ENCODE measurements at regions not wholly inside any gene's neighbourhood (a gene's known extent, or its start where the extent isn't known, plus 50 kb on each side); places are given as distances from the start of the nearest gene placed in this dataset.

GRCh38 chr6:153595903-153596302 lies 443.1 kb upstream of the OPRM1 start:
- no peaks in the 10 kb centered on the region for H3K36me3 ChIP-seq
- no peak for DNase-seq
- no peaks in the 10 kb centered on the region for H3K27me3 ChIP-seq (ENCODE audit: insufficient read depth, low read depth, severe bottlenecking)
- H3K9me3 ChIP-seq (ENCODE audit: severe bottlenecking) = no peaks in the 10 kb centered on the region
- TF ChIP-seq CTCF (IDR thresholded peaks at IDR 0.05; ENCODE audit: low read depth, low read length) = no peak
- H3K27ac ChIP-seq = no peak overlapping the region
- H3K4me3 ChIP-seq (ENCODE audit: low read depth, low read length) = no peak overlapping the region

- no peaks in the 10 kb centered on the region for H3K36me3 ChIP-seq
- TF ChIP-seq CTCF (IDR thresholded peaks at IDR 0.05; ENCODE audit: low read depth, low read length) = no peak
- no peak overlapping the region for H3K27ac ChIP-seq
- no peaks in the 10 kb centered on the region for H3K27me3 ChIP-seq (ENCODE audit: insufficient read depth, low read depth, severe bottlenecking)
- no peak for DNase-seq
- H3K4me3 ChIP-seq (ENCODE audit: low read depth, low read length) = no peak overlapping the region
- H3K9me3 ChIP-seq (ENCODE audit: severe bottlenecking) = no peaks in the 10 kb centered on the region
Observed at GRCh38 chr6:153594871-153595270, 444.2 kb upstream of the OPRM1 start.

- H3K27ac ChIP-seq = no peak overlapping the region
- no peaks in the 10 kb centered on the region for H3K27me3 ChIP-seq (ENCODE audit: insufficient read depth, low read depth, severe bottlenecking)
- no peak for TF ChIP-seq CTCF (IDR thresholded peaks at IDR 0.05; ENCODE audit: low read depth, low read length)
- no peak overlapping the region for H3K4me3 ChIP-seq (ENCODE audit: low read depth, low read length)
- H3K9me3 ChIP-seq (ENCODE audit: severe bottlenecking) = no peaks in the 10 kb centered on the region
- DNase-seq = no peak
- no peaks in the 10 kb centered on the region for H3K36me3 ChIP-seq
Observed at GRCh38 chr6:153591159-153591558, 447.9 kb upstream of the OPRM1 start.

- DNase-seq = no peak
- H3K27ac ChIP-seq = no peak overlapping the region
- H3K27me3 ChIP-seq (ENCODE audit: insufficient read depth, low read depth, severe bottlenecking) = no peaks in the 10 kb centered on the region
Observed at GRCh38 chr6:153590411-153590810, 448.6 kb upstream of the OPRM1 start.

GRCh38 chr6:153588330-153588729 lies 450.7 kb upstream of the OPRM1 start:
- Histone ChIP-seq H3K4me3 (ENCODE audit: low read depth, low read length) (no peak overlapping the region), H3K36me3 (no peaks in the 10 kb centered on the region), H3K27ac (no peak overlapping the region), H3K27me3 (ENCODE audit: insufficient read depth, low read depth, severe bottlenecking) (no peaks in the 10 kb centered on the region), H3K9me3 (ENCODE audit: severe bottlenecking) (no peaks in the 10 kb centered on the region)
- no peak for DNase-seq
- TF ChIP-seq CTCF (IDR thresholded peaks at IDR 0.05; ENCODE audit: low read depth, low read length) = no peak

More at GRCh38 chr6:153590411-153590810, 448.6 kb upstream of the OPRM1 start:
- no peaks in the 10 kb centered on the region for H3K36me3 ChIP-seq
- no peak overlapping the region for H3K4me3 ChIP-seq (ENCODE audit: low read depth, low read length)
- TF ChIP-seq CTCF (IDR thresholded peaks at IDR 0.05; ENCODE audit: low read depth, low read length) = no peak
- H3K9me3 ChIP-seq (ENCODE audit: severe bottlenecking) = no peaks in the 10 kb centered on the region

- H3K36me3 ChIP-seq = no peaks in the 10 kb centered on the region
- DNase-seq = no peak
- no peaks in the 10 kb centered on the region for H3K27me3 ChIP-seq (ENCODE audit: insufficient read depth, low read depth, severe bottlenecking)
- no peak overlapping the region for H3K27ac ChIP-seq
- H3K9me3 ChIP-seq (ENCODE audit: severe bottlenecking) = no peaks in the 10 kb centered on the region
- H3K4me3 ChIP-seq (ENCODE audit: low read depth, low read length) = no peak overlapping the region
- no peak for TF ChIP-seq CTCF (IDR thresholded peaks at IDR 0.05; ENCODE audit: low read depth, low read length)
Observed at GRCh38 chr6:153583685-153584084, 452.6 kb upstream of the RGS17 start.
